GM11168 (cell line): ENCODE measurements at regions not wholly inside any gene's neighbourhood (a gene's known extent, or its start where the extent isn't known, plus 50 kb on each side); places are given as distances from the start of the nearest gene placed in this dataset.

Experiments used
- in situ Hi-C: fragments of 300-500 bp; cut with MboI; formaldehyde crosslinking; loops from one replicate; pipeline ENCODE4 v1.12.0; 2022; ENCODE audit warnings: low sequenced_read_pairs; ENCODE audit not compliant: unreplicated experiment

GRCh38 chr13:55347528-55347927, 1793.2 kb upstream of the PRR20A start:
- in situ Hi-C loops, result no loop called here

GRCh38 chr13:55359067-55359466, 1781.7 kb upstream of the PRR20A start:
- in situ Hi-C loops, result no loop called here

GRCh38 chr13:55361141-55361540, 1779.6 kb upstream of the PRR20A start:
- in situ Hi-C loops, result no loop called here

GRCh38 chr13:55366676-55367075, 1774.0 kb upstream of the PRR20A start:
- in situ Hi-C loops, result no loop called here

GRCh38 chr13:55394470-55394869, 1746.2 kb upstream of the PRR20A start:
- in situ Hi-C loops, result no loop called here

GRCh38 chr13:55402870-55403269, 1737.8 kb upstream of the PRR20A start:
- in situ Hi-C loops, result no loop called here

GRCh38 chr13:55403887-55404487, 1736.7 kb upstream of the PRR20A start:
- in situ Hi-C loops, result no loop called here

- in situ Hi-C loops, result no loop called here
These were observed 1730.1 kb upstream of the PRR20A start for GRCh38 chr13:55410398-55411330.

GRCh38 chr13:55418095-55418494, 1722.6 kb upstream of the PRR20A start:
- in situ Hi-C loops, result no loop called here

GRCh38 chr13:55432814-55433213, 1707.9 kb upstream of the PRR20A start:
- in situ Hi-C loops, result no loop called here

- in situ Hi-C loops, result no loop called here
These were observed 1703.6 kb upstream of the PRR20A start for GRCh38 chr13:55437162-55437561.

- in situ Hi-C loops, result no loop called here
These were observed 1701.3 kb upstream of the PRR20A start for GRCh38 chr13:55439450-55439849.

GRCh38 chr13:55440465-55441085, 1700.1 kb upstream of the PRR20A start:
- in situ Hi-C loops, result no loop called here

- in situ Hi-C loops, result no loop called here
These were observed 1676.5 kb upstream of the PRR20A start for GRCh38 chr13:55464222-55464621.

- in situ Hi-C loops, result no loop called here
These were observed 1673.2 kb upstream of the PRR20A start for GRCh38 chr13:55467476-55467875.

- in situ Hi-C loops, result no loop called here
These were observed 1657.0 kb upstream of the PRR20A start for GRCh38 chr13:55483626-55484158.

GRCh38 chr13:55493297-55493696, 1647.4 kb upstream of the PRR20A start:
- in situ Hi-C loops, result no loop called here

- in situ Hi-C loops, result no loop called here
These were observed 1643.2 kb upstream of the PRR20A start for GRCh38 chr13:55497486-55497885.

- in situ Hi-C loops, result no loop called here
These were observed 1640.0 kb upstream of the PRR20A start for GRCh38 chr13:55500694-55501093.

GRCh38 chr13:55516610-55517009, 1624.1 kb upstream of the PRR20A start:
- in situ Hi-C loops, result no loop called here

- in situ Hi-C loops, result no loop called here
These were observed 1623.4 kb upstream of the PRR20A start for GRCh38 chr13:55517312-55517711.
